H9 (cell line): ENCODE measurements at regions not wholly inside any gene's neighbourhood (a gene's known extent, or its start where the extent isn't known, plus 50 kb on each side); places are given as distances from the start of the nearest gene placed in this dataset.

ENCODE experiments used
- DNase-seq: peaks from one replicate; pipeline ENCODE4 v3.0.0-alpha.2; 2017
- H2AFZ ChIP-seq: one replicate; pipeline ENCODE4 v1.6.1; 2013; ENCODE audit warnings: mild to moderate bottlenecking, low read length, control low read depth, moderate library complexity
- H2AK5ac ChIP-seq: 2 replicates; pipeline ENCODE4 v1.6.1; 2013; ENCODE audit warnings: low read length, control low read depth, mixed read lengths; ENCODE audit not compliant: insufficient read length
- H2BK120ac ChIP-seq: one replicate; pipeline ENCODE4 v1.6.1; 2013; ENCODE audit warnings: low read depth, mild to moderate bottlenecking, low read length, control low read depth, inconsistent platforms; ENCODE audit not compliant: poor library complexity, severe bottlenecking
- H2BK12ac ChIP-seq: 2 replicates; pipeline ENCODE4 v1.6.1; 2013; ENCODE audit warnings: low read length, control low read depth, mixed read lengths, low read depth; ENCODE audit not compliant: insufficient read length
- H2BK15ac ChIP-seq: 2 replicates; pipeline ENCODE4 v1.6.1; 2013; ENCODE audit warnings: low read depth, low read length, control low read depth
- H2BK20ac ChIP-seq: one replicate; pipeline ENCODE4 v1.6.1; 2013; ENCODE audit warnings: low read depth, mild to moderate bottlenecking, low read length, control low read depth, inconsistent platforms; ENCODE audit not compliant: poor library complexity, severe bottlenecking
- H2BK5ac ChIP-seq: 2 replicates; pipeline ENCODE4 v1.6.1; 2013; ENCODE audit warnings: low read length, control low read depth, mixed read lengths; ENCODE audit not compliant: insufficient read length
- H3K14ac ChIP-seq: 2 replicates; pipeline ENCODE4 v1.6.1; 2013; ENCODE audit warnings: low read length, control low read depth; ENCODE audit not compliant: insufficient read depth
- H3K18ac ChIP-seq: 2 replicates; pipeline ENCODE4 v1.6.1; 2013; ENCODE audit warnings: low read depth, mild to moderate bottlenecking, mixed read lengths, low read length, control low read depth; ENCODE audit not compliant: insufficient read length
- H3K23ac ChIP-seq: 2 replicates; pipeline ENCODE4 v1.6.1; 2013; ENCODE audit warnings: low read length, control low read depth, mixed read lengths, low read depth; ENCODE audit not compliant: insufficient read length
- H3K23me2 ChIP-seq: 2 replicates; pipeline ENCODE4 v1.6.1; 2013; ENCODE audit warnings: low read depth, mild to moderate bottlenecking, mixed read lengths, low read length, control low read depth; ENCODE audit not compliant: insufficient read length, poor library complexity, severe bottlenecking
- H3K27ac ChIP-seq: 2 replicates; pipeline ENCODE4 v1.5.1; 2013; ENCODE audit warnings: low read length, control low read depth, mixed read lengths, low read depth; ENCODE audit not compliant: insufficient read length
- H3K27me3 ChIP-seq: 2 replicates; pipeline ENCODE4 v1.6.1; 2013; ENCODE audit warnings: low read length, control low read depth, inconsistent platforms; ENCODE audit not compliant: insufficient read depth
- H3K4ac ChIP-seq: 2 replicates; pipeline ENCODE4 v1.6.1; 2013; ENCODE audit warnings: low read depth, mild to moderate bottlenecking, control low read depth, inconsistent platforms, low read length, moderate library complexity
- H3K4me1 ChIP-seq: 2 replicates; pipeline ENCODE4 v1.6.1; 2013; ENCODE audit warnings: low read length, control low read depth, inconsistent platforms; ENCODE audit not compliant: insufficient read depth
- H3K4me2 ChIP-seq: 2 replicates; pipeline ENCODE4 v1.6.1; 2013; ENCODE audit warnings: low read length, control low read depth, mixed read lengths; ENCODE audit not compliant: insufficient read length, insufficient read depth
- H3K56ac ChIP-seq: 2 replicates; pipeline ENCODE4 v1.6.1; 2013; ENCODE audit warnings: low read depth, mild to moderate bottlenecking, mixed read lengths, low read length, control low read depth; ENCODE audit not compliant: insufficient read length
- H3K79me1 ChIP-seq: 2 replicates; pipeline ENCODE4 v1.6.1; 2013; ENCODE audit warnings: low read depth, mild to moderate bottlenecking, moderate library complexity, low read length, control low read depth, inconsistent platforms; ENCODE audit not compliant: insufficient read depth, poor library complexity, severe bottlenecking
- H3K79me2 ChIP-seq: 2 replicates; pipeline ENCODE4 v1.6.1; 2013; ENCODE audit warnings: low read length, control low read depth, inconsistent platforms; ENCODE audit not compliant: insufficient read depth
- H3K9ac ChIP-seq: 2 replicates; pipeline ENCODE4 v1.6.1; 2013; ENCODE audit warnings: low read length, control low read depth, mixed read lengths; ENCODE audit not compliant: insufficient read length; ENCODE audit errors: extremely low read depth
- H3K9me3 ChIP-seq: one replicate; pipeline ENCODE4 v1.6.1; 2013; ENCODE audit warnings: low read depth, low read length, inconsistent platforms; ENCODE audit not compliant: control insufficient read depth
- H3T11ph ChIP-seq: one replicate; pipeline ENCODE4 v1.6.1; 2013; ENCODE audit warnings: mild to moderate bottlenecking, low read length, control low read depth, inconsistent platforms
- H4K20me1 ChIP-seq: one replicate; pipeline ENCODE4 v1.6.1; 2013; ENCODE audit not compliant: control insufficient read depth, insufficient read length, insufficient read depth
- H4K5ac ChIP-seq: 2 replicates; pipeline ENCODE4 v1.6.1; 2013; ENCODE audit warnings: low read depth, mild to moderate bottlenecking, mixed read lengths, low read length, control low read depth; ENCODE audit not compliant: insufficient read length
- H4K8ac ChIP-seq: replicated peaks from 2 replicates; pipeline ENCODE4 v1.6.1; 2013; ENCODE audit warnings: low read length, control low read depth, mixed read lengths, low read depth; ENCODE audit not compliant: insufficient read length
- H4K91ac ChIP-seq: 2 replicates; pipeline ENCODE4 v1.6.1; 2013; ENCODE audit warnings: low read depth, mild to moderate bottlenecking, moderate library complexity, mixed read lengths, low read length, control low read depth; ENCODE audit not compliant: insufficient read length
- H3K27ac Mint-ChIP-seq, 3 experiments: 2 replicates in 2 of 3; 3 replicates in 1 of 3; pipeline ENCODE4 v1.8.0; 2020 to 2021; ENCODE audit warnings: mixed read lengths in 3 of 3, mild to moderate bottlenecking in 1 of 3, moderate library complexity in 1 of 3
- H3K27me3 Mint-ChIP-seq: 2 replicates; pipeline ENCODE4 v1.8.0; 2021; ENCODE audit warnings: low read depth, mild to moderate bottlenecking, moderate library complexity, mixed read lengths
- H3K36me3 Mint-ChIP-seq, 3 experiments: 2 replicates in 2 of 3; 3 replicates in 1 of 3; pipeline ENCODE4 v1.8.0; 2020 to 2021; ENCODE audit warnings: low read depth in 3 of 3, mixed read lengths in 3 of 3; ENCODE audit not compliant: insufficient read depth in 1 of 3
- H3K4me1 Mint-ChIP-seq, 2 experiments: 2 replicates each; pipeline ENCODE4 v1.8.0; 2020; ENCODE audit warnings: mixed read lengths in 2 of 2
- H3K4me3 Mint-ChIP-seq, 2 experiments: 2 replicates in 1 of 2; 3 replicates in 1 of 2; pipeline ENCODE4 v1.8.0; 2020 to 2021; ENCODE audit warnings: mild to moderate bottlenecking in 2 of 2, mixed read lengths in 2 of 2, moderate library complexity in 1 of 2
- H3K9me3 Mint-ChIP-seq, 2 experiments: 2 replicates in 1 of 2; 3 replicates in 1 of 2; pipeline ENCODE4 v1.8.0; 2020; ENCODE audit warnings: mild to moderate bottlenecking in 2 of 2, mixed read lengths in 2 of 2, moderate library complexity in 1 of 2
- WGBS: extraction: QIAGEN DNeasy Blood & Tissue Kit; methylation state at CpG from one replicate; pipeline ENCODE4 v1.1.7; 2013; ENCODE audit warnings: missing lambda C conversion rate, low lambda C conversion rate, mixed read lengths; ENCODE audit not compliant: insufficient read length; ENCODE audit errors: extremely low coverage; 5-methylcytosine and 5-hydroxymethylcytosine counted together
- TF ChIP-seq, protein P1 (sequence below): fragments of 200-600 bp; sonication (generic); conservative IDR thresholded peaks from 3 replicates; pipeline ENCODE4 v1.8.0; 2021; ENCODE audit warnings: antibody characterized with exemption, mild to moderate bottlenecking

DNA sequence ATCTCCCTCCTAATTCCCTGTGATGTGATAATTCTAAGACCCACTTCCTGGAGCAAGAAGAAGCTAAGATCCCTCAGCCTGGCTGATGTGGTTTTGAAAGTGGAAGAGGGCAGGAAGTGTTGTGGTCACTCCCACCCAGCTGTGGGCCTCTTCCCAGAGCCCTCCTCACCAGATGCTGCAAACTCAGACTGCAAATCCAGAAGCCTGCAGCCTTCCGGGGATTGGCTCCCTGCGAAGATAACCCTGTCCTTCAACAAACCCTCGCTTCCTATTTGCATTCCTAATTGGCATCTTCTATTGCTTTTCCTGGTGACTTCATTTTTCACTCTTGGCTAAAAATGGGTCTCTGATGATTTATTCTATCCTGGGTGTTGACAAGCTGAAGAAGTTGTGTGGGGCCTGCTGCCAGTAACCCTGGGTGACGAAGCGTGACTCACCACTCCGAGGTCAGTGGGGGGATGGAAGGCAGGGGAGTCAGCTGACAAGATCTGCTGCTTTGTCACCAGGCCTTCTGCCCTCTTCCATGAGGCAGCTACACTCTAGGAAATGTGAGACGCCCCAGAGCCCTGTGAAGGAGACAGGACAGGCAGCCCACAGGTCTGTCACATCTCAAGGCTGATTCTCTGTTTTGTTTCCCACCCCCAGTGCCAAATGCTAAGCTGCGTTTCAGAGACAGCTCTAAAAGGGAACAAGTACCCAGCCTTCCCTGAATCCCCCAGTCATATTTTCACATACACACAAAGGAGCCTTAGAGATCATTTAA, 99.7 kb upstream of the LIPC start:
- Histone ChIP-seq H3K18ac (no peak overlapping the region), H2AK5ac (no peak overlapping the region), H2BK120ac (no peak overlapping the region), H3T11ph (no peak overlapping the region), H4K8ac (no peak overlapping the region), H4K20me1 (no peaks in the 10 kb centered on the region), H4K5ac (no peak overlapping the region), H3K23ac (no peak overlapping the region), H3K23me2 (no peaks in the 10 kb centered on the region), H3K27me3 (no peaks in the 10 kb centered on the region), H2AFZ (no peak overlapping the region), H2BK12ac (no peak overlapping the region), H2BK5ac (no peak overlapping the region), H4K91ac (no peak overlapping the region), H3K4me2 (no peak overlapping the region), H3K9me3 (no peaks in the 10 kb centered on the region), H3K4me1 (peaks cover 8% of the 10 kb centered on the region; the same call in 1 of the 2 replicates), H3K27ac (peak overlapping the region; percentile 2), H3K4ac (no peak overlapping the region), H2BK20ac (no peak overlapping the region), H3K9ac (no peak overlapping the region), H3K56ac (no peak overlapping the region), H3K14ac (peak overlapping the region; percentile 2; the same call in 1 of the 2 replicates), H3K79me1 (no peaks in the 10 kb centered on the region), H2BK15ac (no peak overlapping the region), H3K79me2 (no peaks in the 10 kb centered on the region)
- no CpG with 5 or more reads among the region's 8 CpGs for WGBS
- H3K4me3 Mint-ChIP-seq: peak overlapping the region in 1 of 2 experiments; percentile 30; a peak in 2 of 5 replicates
- no peaks in the 10 kb centered on the region for H3K27me3 Mint-ChIP-seq
- peak overlapping the region; percentile 26 to 96 (median 30); a peak in 5 of 7 replicates for H3K27ac Mint-ChIP-seq
- peaks cover 0 to 13% (median 5%) of the 10 kb centered on the region in 3 experiments; a peak in 5 of 7 replicates for H3K36me3 Mint-ChIP-seq
- peak; percentile 79 for DNase-seq
- TF ChIP-seq, protein P1, sequence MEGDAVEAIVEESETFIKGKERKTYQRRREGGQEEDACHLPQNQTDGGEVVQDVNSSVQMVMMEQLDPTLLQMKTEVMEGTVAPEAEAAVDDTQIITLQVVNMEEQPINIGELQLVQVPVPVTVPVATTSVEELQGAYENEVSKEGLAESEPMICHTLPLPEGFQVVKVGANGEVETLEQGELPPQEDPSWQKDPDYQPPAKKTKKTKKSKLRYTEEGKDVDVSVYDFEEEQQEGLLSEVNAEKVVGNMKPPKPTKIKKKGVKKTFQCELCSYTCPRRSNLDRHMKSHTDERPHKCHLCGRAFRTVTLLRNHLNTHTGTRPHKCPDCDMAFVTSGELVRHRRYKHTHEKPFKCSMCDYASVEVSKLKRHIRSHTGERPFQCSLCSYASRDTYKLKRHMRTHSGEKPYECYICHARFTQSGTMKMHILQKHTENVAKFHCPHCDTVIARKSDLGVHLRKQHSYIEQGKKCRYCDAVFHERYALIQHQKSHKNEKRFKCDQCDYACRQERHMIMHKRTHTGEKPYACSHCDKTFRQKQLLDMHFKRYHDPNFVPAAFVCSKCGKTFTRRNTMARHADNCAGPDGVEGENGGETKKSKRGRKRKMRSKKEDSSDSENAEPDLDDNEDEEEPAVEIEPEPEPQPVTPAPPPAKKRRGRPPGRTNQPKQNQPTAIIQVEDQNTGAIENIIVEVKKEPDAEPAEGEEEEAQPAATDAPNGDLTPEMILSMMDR: no peak
- H3K4me1 Mint-ChIP-seq: peaks cover 35 to 37% of the 10 kb centered on the region in 2 experiments
- H3K9me3 Mint-ChIP-seq: peaks cover 6 to 13% of the 10 kb centered on the region in 2 experiments; a peak in 4 of 5 replicates
